ENCODE measurements at regions not wholly inside any gene's neighbourhood (a gene's known extent, or its start where the extent isn't known, plus 50 kb on each side); places are given as distances from the start of the nearest gene placed in this dataset.

DNA sequence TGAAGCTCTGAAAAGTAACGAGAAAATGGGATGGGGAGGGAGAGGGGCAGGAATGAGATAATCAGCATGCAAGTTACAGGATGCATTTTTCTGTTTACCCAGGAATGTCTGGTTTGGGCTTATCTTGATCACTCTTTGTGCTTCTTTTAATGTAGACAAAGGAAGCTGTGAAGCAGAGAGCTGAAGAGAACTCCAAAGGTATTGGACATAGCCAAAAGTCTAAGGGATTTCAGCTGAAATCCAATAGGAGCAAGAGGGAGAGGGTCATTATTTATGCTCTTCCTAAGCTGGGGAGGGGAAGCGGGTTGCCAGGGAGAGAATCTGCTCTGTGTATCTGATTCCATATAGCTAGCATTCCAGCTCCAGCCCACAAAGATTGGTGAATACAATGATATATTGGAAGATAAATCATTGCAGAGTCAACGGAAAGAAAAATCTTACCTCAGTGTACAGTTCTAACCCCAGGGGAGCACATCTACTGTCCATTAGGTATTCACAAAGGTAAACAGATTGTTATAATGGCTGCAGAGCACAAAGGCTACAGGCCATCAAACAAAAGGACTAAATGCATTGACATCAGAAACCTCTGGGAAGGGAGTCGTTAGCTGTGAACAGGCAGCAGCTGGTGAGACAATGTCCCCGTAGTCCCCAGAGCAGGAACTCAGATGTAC lies 61.0 kb upstream of the PELI2 start:
- no peak for TF ChIP-seq POLR2A (IDR thresholded peaks at IDR 0.05)
- TF ChIP-seq, protein P1, sequence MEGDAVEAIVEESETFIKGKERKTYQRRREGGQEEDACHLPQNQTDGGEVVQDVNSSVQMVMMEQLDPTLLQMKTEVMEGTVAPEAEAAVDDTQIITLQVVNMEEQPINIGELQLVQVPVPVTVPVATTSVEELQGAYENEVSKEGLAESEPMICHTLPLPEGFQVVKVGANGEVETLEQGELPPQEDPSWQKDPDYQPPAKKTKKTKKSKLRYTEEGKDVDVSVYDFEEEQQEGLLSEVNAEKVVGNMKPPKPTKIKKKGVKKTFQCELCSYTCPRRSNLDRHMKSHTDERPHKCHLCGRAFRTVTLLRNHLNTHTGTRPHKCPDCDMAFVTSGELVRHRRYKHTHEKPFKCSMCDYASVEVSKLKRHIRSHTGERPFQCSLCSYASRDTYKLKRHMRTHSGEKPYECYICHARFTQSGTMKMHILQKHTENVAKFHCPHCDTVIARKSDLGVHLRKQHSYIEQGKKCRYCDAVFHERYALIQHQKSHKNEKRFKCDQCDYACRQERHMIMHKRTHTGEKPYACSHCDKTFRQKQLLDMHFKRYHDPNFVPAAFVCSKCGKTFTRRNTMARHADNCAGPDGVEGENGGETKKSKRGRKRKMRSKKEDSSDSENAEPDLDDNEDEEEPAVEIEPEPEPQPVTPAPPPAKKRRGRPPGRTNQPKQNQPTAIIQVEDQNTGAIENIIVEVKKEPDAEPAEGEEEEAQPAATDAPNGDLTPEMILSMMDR (IDR thresholded peaks at IDR 0.05), result no peak
